ENCODE measurements at regions not wholly inside any gene's neighbourhood (a gene's known extent, or its start where the extent isn't known, plus 50 kb on each side); places are given as distances from the start of the nearest gene placed in this dataset.
"Not testable (repeated sequence)": the region's sequence is repeated elsewhere in the genome, so short reads cannot be mapped to it uniquely, and the experiment has no call there.

GRCh38 chr18:34352385-34353163, 127.9 kb upstream of the NOL4 start:
- DNase-seq (ENCODE audit: low spot score), result no peak

GRCh38 chr18:34354351-34354750, 129.6 kb upstream of the NOL4 start:
- no peak for DNase-seq (ENCODE audit: low spot score)

- no peak for DNase-seq (ENCODE audit: low spot score)
These were observed 133.3 kb upstream of the NOL4 start for GRCh38 chr18:34357944-34358580.

- no peak for DNase-seq (ENCODE audit: low spot score)
These were observed 134.2 kb upstream of the NOL4 start for GRCh38 chr18:34358923-34359322.

GRCh38 chr18:34364699-34365098, 140.0 kb upstream of the NOL4 start:
- peak; percentile 3 for DNase-seq (ENCODE audit: low spot score)

- no peak for DNase-seq (ENCODE audit: low spot score)
These were observed 146.1 kb upstream of the NOL4 start for GRCh38 chr18:34370704-34371395.

- no peak for DNase-seq (ENCODE audit: low spot score)
These were observed 155.6 kb upstream of the NOL4 start for GRCh38 chr18:34380326-34380725.

GRCh38 chr18:34385311-34385710, 160.6 kb upstream of the NOL4 start:
- DNase-seq (ENCODE audit: low spot score), result no peak

GRCh38 chr18:34386803-34387202, 162.1 kb upstream of the NOL4 start:
- no peak for DNase-seq (ENCODE audit: low spot score)

- no peak for DNase-seq (ENCODE audit: low spot score)
These were observed 172.7 kb upstream of the NOL4 start for GRCh38 chr18:34397286-34397896.

GRCh38 chr18:34399892-34400291, 175.2 kb upstream of the NOL4 start:
- no peak for DNase-seq (ENCODE audit: low spot score)

- DNase-seq (ENCODE audit: low spot score), result no peak
These were observed 176.1 kb upstream of the NOL4 start for GRCh38 chr18:34400834-34401233.

GRCh38 chr18:34401775-34402174, 177.1 kb upstream of the NOL4 start:
- no peak for DNase-seq (ENCODE audit: low spot score)

GRCh38 chr18:34407471-34407870, 182.8 kb upstream of the NOL4 start:
- not testable (repeated sequence) for DNase-seq (ENCODE audit: low spot score)

- no peak for DNase-seq (ENCODE audit: low spot score)
These were observed 187.2 kb upstream of the NOL4 start for GRCh38 chr18:34411952-34412351.

- DNase-seq (ENCODE audit: low spot score), result no peak
These were observed 206.3 kb upstream of the NOL4 start for GRCh38 chr18:34431042-34431441.

GRCh38 chr18:34444622-34445021, 219.9 kb upstream of the NOL4 start:
- DNase-seq (ENCODE audit: low spot score), result no peak

- no peak for DNase-seq (ENCODE audit: low spot score)
These were observed 223.9 kb upstream of the NOL4 start for GRCh38 chr18:34448662-34449061.

GRCh38 chr18:34457761-34458160, 233.0 kb upstream of the NOL4 start:
- DNase-seq (ENCODE audit: low spot score), result no peak

- no peak for DNase-seq (ENCODE audit: low spot score)
These were observed 233.8 kb upstream of the NOL4 start for GRCh38 chr18:34458410-34458977.

GRCh38 chr18:34461266-34461665, 236.6 kb upstream of the NOL4 start:
- no peak for DNase-seq (ENCODE audit: low spot score)

- no peak for DNase-seq (ENCODE audit: low spot score)
These were observed 242.3 kb upstream of the NOL4 start for GRCh38 chr18:34467058-34467457.
